Ascending aorta (tissue), 2 donors: ENCODE measurements at regions not wholly inside any gene's neighbourhood (a gene's known extent, or its start where the extent isn't known, plus 50 kb on each side); places are given as distances from the start of the nearest gene placed in this dataset.

Experiments used
- DNase-seq, 2 donors: peaks; one replicate each; pipeline ENCODE4 v3.0.0-alpha.2; 2019; ENCODE audit warnings: low spot score in 2 of 2
- H3K27ac ChIP-seq, 2 donors: fragments of 200-600 bp; sonication (generic); one replicate each; pipeline ENCODE4 v1.5.1; 2016 to 2017; ENCODE audit warnings: mild to moderate bottlenecking in 1 of 2
- H3K27me3 ChIP-seq: fragments of 200-600 bp; sonication (generic); one replicate; pipeline ENCODE4 v1.5.1; 2017
- H3K36me3 ChIP-seq, 2 donors: fragments of 200-600 bp; sonication (generic); one replicate each; pipeline ENCODE4 v1.5.1; 2016
- H3K4me1 ChIP-seq, 2 donors: fragments of 200-600 bp; sonication (generic); one replicate each; pipeline ENCODE4 v1.5.1; 2016 to 2017; ENCODE audit warnings: mild to moderate bottlenecking in 1 of 2
- H3K4me3 ChIP-seq, 2 donors: fragments of 200-600 bp; sonication (generic); one replicate each; pipeline ENCODE4 v1.5.1; 2016 to 2017; ENCODE audit warnings: mild to moderate bottlenecking in 1 of 2
- H3K9me3 ChIP-seq, 2 donors: fragments of 200-600 bp; sonication (generic); one replicate each; pipeline ENCODE4 v1.5.1; 2016
- CTCF ChIP-seq, 3 experiments: fragments of 200-600 bp in 2 of 3; fragments of 450-650 bp in 1 of 3; sonication (generic) in 2 of 3; IDR thresholded peaks; one replicate each; pipeline ENCODE4 v1.5.1; 2016 to 2019; ENCODE audit warnings: antibody characterized with exemption in 3 of 3, mild to moderate bottlenecking in 1 of 3, moderate library complexity in 1 of 3
- intact Hi-C: fragments of 100-400 bp; cut with DNase I; formaldehyde crosslinking; loops from one replicate; pipeline ENCODE4 v1.15.1; 2023

GRCh38 chr1:4265836-4266235 is 365.8 kb upstream of the C1orf174 start:
- no peak for DNase-seq
- Histone ChIP-seq H3K36me3 (no peaks in the 10 kb centered on the region), H3K4me3 (no peak overlapping the region), H3K27ac (no peak overlapping the region), H3K27me3 (no peaks in the 10 kb centered on the region), H3K4me1 (no peaks in the 10 kb centered on the region), H3K9me3 (no peaks in the 10 kb centered on the region)
- intact Hi-C loops: no loop called here
- TF ChIP-seq CTCF (IDR thresholded peaks at IDR 0.05): no peak

GRCh38 chr1:4267381-4268261 is 367.5 kb upstream of the C1orf174 start:
- H3K9me3 ChIP-seq: no peaks in the 10 kb centered on the region
- no peak for DNase-seq
- H3K27me3 ChIP-seq: no peaks in the 10 kb centered on the region

GRCh38 chr1:4268262-4268888 is 368.3 kb upstream of the C1orf174 start:
- no peak overlapping the region for H3K4me3 ChIP-seq
- H3K4me1 ChIP-seq: no peaks in the 10 kb centered on the region
- H3K27me3 ChIP-seq: no peaks in the 10 kb centered on the region
- no peaks in the 10 kb centered on the region for H3K9me3 ChIP-seq
- no peaks in the 10 kb centered on the region for H3K36me3 ChIP-seq
- no peak for TF ChIP-seq CTCF (IDR thresholded peaks at IDR 0.05)
- no peak for DNase-seq
- H3K27ac ChIP-seq: no peak overlapping the region
- intact Hi-C loops: no loop called here

More at GRCh38 chr1:4267381-4268261, 367.5 kb upstream of the C1orf174 start:
- Histone ChIP-seq H3K36me3 (no peaks in the 10 kb centered on the region), H3K27ac (no peak overlapping the region), H3K4me1 (no peaks in the 10 kb centered on the region), H3K4me3 (no peak overlapping the region)
- TF ChIP-seq CTCF (IDR thresholded peaks at IDR 0.05): no peak
- intact Hi-C loops: no loop called here

GRCh38 chr1:4268889-4269284 is 368.8 kb upstream of the C1orf174 start:
- H3K27me3 ChIP-seq: no peaks in the 10 kb centered on the region
- intact Hi-C loops: no loop called here

GRCh38 chr1:4269330-4269729 is 369.3 kb upstream of the C1orf174 start:
- no peaks in the 10 kb centered on the region for H3K4me1 ChIP-seq
- no peak overlapping the region for H3K4me3 ChIP-seq
- no peak for DNase-seq
- no peaks in the 10 kb centered on the region for H3K27me3 ChIP-seq
- H3K9me3 ChIP-seq: no peaks in the 10 kb centered on the region
- intact Hi-C loops: no loop called here
- H3K27ac ChIP-seq: no peak overlapping the region
- no peak for TF ChIP-seq CTCF (IDR thresholded peaks at IDR 0.05)
- no peaks in the 10 kb centered on the region for H3K36me3 ChIP-seq

More at GRCh38 chr1:4268889-4269284, 368.8 kb upstream of the C1orf174 start:
- no peak for TF ChIP-seq CTCF (IDR thresholded peaks at IDR 0.05)
- H3K4me1 ChIP-seq: no peaks in the 10 kb centered on the region
- no peak overlapping the region for H3K4me3 ChIP-seq
- no peaks in the 10 kb centered on the region for H3K36me3 ChIP-seq
- H3K9me3 ChIP-seq: no peaks in the 10 kb centered on the region
- DNase-seq: no peak
- no peak overlapping the region for H3K27ac ChIP-seq
